Activated CD8-positive, alpha-beta memory T cell treated with anti-CD3 and anti-CD28 coated beads, Interleukin-2, amount 50 U/mL, for 4 hours (primary cell): ENCODE measurements at regions not wholly inside any gene's neighbourhood (a gene's known extent, or its start where the extent isn't known, plus 50 kb on each side); places are given as distances from the start of the nearest gene placed in this dataset.

Source experiments
- DNase-seq: peaks from one replicate; pipeline ENCODE4 v3.0.0-alpha.2; 2020

DNA sequence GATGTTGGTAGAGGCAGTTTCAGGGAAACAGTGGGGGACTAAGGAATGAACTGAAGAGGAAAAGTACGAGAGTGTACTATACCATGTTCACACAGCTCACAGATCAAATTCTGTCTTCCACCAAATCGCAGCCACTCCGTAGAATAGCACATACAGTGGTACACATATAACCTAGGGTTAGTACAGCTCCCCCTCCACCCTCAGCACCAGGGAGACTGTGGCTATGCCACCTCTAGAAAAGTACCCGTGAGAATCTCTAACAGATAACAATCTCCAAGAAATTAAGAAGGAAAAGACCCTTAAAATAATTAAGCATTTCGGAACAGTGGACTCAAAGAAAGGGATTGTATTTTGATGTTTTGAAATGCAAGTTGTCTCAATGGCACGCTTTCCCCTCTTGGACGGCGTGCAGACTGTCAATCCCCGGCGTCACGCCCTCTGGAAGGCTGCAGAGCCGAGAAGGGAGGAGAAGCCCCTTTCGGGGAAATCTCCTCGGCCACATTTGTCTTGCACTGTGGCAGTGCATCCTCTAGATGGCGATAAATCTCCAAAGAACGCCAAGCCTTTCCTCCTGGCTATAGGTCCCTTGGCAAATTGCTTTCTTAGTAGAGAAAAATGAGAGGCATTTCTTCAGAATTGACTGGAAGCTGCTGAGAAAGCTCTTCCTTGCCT, 345.0 kb downstream of the REEP3 start:
- DNase-seq: peak; percentile 25

DNA sequence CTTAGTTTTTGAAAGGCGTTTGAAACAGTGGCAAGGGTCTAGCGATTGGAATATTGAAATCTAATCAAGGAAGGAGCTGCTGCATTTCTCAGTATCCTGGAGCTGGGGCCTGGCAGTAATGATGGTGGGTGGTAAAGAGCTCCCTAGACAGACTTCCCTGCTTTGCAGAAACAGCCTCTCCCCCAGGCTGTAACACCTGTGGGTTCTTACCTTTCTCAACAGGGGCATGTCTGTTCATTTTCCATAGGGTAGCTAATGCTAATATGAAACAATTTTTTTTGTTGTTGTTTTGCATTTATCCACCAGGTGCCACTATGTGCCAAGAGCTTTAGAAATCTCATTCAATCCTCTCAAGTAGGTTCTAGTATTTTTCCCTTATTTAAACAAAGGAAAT, 345.5 kb downstream of the REEP3 start:
- no peak for DNase-seq

DNA sequence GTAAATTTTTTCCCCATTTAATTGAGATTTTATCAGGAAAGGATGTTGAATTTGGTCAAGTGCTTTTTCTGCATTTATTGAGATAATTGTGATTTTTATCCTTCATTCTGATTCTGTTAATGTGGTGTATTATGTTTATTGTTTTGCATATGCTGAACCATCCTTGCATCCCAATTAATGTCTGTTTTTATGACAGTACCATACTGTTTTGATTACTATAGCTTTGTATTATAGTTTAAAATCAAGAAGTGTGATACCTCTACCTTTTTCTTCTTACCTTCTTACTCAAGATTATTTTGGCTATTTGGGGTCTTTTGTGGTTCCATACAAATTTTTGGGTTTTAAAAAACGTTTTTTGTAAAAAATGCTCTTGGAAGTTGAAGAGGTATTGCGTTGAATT, 357.2 kb downstream of the REEP3 start:
- DNase-seq: no peak

DNA sequence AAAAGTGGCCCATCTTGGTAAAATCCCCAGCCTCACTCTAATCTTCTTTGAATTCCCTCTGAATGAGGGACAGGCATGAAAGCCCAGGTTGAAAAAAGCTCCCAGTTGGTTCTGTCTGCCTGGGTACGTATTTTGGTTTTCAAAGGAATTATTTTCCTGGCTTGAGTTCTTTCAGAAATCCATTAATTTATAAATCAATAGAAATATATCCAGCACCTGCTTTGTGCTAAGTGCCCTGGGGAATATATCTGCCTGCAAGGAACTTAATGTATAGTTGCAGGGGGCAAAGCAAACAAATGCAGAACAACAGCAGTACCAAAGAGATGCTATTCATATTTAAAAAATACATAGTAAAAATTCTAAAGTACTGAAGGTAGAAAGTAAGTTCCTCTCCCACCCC, 362.7 kb downstream of the REEP3 start:
- DNase-seq: no peak

DNA sequence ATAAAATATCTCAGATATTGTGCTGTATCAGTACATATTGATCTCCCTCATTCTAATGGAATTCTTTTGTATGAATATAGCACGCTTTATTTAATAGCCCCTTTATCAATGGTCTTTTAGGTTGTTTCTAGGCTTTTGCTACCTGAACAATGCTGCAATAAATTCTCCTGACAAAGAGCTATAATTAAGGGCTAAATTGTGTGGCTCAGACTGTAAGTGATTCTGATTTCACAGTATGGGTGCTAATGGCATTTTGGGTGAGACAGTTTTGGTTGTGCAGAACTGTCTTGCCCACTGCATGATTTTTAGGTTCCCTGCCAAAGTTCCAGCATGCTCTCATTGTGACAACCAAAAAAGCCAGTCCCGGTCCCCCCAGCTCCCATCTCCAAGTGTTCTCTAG, 363.2 kb downstream of the REEP3 start:
- no peak for DNase-seq

DNA sequence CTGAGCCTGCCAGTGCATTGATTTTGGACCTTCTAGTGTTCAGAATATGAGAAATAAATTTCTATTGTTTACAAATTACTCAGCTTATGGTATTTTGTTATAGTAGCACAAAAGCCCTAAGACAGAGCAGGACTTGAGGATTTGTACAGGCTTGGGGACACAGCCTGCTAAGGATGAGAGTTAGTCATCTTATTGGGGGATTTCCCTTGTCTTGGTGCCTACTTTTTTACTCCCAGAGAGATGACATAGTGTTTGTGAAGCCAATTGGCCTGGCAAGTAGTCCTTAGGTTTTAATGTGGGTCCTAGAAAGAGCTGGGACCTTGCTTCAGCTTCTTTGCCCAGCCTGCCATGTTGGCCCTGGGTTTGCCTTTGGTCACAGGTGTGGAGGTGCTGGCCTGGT, 364.0 kb downstream of the REEP3 start:
- no peak for DNase-seq

DNA sequence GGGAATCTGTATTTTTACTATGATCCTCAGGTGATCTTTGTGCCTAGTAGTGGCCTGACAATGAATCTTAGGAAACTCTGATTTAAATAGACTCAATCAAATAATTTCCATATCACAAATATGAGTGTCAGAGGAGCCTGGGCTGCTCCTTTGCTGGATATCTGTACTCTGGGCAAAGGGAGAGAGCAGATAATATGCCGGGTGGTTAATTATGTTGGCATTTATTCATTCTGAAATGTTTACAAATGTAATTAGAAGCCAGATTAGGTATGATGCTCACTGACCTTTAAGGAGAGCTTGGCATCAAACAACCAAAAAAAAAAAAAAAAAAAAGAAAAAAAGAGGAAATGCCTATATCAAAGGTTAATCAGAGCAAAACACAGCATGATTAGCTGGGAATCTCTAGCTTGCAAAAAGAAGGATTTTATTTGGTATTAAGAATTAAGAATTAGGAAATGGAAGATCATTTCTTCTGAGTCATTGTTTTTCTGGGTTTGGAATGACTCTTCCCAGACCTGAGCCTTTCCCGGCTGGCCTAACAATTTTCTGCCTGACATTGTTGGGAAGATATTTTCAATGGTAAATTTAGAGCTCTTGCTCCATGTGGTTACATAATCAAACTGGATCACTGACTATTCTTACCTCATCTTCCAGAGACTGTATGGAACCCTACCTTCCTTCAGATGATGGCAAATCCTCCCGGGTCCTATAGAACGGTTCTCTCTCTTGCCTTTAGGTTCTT, 365.3 kb downstream of the REEP3 start:
- DNase-seq: no peak

DNA sequence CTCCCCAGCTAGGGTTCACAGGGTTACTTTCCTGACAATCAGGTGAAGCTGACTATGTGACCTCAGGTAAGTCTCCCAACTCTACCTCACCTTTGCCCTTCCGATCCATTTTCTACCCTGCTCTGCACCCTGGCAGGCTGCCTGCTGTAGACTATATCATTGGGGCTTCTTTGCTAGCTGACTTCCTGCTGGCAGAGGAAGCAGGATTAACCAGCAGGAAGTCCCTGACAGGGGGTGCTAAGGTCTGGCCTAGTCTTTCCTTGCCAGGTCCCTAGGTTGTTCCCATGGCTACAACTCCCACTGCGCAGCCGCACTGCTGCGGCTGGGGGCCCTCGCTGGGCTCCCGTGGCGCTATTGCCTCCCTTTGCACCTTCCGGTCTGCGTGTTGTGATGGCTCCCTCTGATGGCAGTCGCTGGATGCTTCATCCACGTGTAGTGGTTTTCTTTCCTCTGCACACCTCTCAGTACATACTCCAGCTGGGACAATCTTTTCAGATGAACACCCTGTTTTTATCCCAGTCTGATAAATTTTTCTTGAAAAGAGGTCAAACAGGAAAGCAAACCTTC, 365.9 kb downstream of the REEP3 start:
- no peak for DNase-seq

DNA sequence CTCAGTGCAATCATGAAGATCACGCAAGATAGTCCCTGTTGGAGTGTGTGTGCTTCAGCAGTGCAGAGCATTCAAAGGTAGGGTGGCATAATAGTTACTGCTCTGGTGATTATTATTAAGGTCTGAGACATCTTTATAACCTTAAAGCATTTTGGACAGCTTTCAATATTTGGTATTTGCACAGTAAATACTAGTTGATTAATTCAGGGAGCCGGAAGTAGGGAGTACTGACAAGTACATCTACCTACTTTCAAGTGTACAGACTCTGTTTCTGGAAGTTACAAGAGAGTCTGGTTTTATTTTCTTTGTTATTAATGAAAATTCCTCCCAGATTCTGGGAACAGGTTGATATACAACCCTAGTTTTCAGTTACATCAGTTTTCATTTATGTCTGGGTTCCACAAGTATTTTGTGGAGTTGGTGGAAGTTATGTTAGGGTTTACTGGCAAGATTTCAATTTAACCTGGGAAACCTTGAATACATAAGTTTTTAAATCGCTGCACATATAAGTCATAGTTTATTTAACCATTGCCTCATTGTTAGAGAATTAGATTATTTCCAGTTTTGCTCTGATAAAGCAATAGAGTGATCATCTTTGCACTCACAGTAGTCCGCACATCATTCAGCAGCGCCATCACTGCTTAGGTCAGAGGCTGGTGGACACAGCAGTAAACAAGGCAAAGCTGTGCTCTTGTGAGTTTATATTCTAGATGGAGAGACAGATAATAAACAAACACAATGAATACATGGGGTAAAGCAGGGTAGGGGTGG, 366.6 kb downstream of the REEP3 start:
- no peak for DNase-seq

DNA sequence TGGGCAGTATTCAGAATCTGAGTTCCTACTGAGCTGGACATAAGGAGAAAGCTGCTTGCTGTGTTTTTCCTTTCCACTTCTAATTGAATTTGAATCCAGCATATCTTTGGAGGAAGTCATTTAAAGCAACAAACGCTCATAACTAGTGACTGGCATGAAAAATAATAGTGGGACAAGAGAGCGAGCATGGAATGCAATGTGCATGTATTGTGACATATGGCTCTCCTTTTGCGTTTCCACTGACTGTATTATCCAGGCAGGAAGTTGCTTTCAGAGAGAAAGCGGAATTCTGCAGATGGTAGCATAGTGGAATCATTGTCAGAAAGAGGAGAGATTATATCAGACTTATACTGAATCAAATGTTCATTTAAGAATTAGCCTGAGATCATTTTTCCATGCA, 368.6 kb downstream of the REEP3 start:
- DNase-seq: no peak

DNA sequence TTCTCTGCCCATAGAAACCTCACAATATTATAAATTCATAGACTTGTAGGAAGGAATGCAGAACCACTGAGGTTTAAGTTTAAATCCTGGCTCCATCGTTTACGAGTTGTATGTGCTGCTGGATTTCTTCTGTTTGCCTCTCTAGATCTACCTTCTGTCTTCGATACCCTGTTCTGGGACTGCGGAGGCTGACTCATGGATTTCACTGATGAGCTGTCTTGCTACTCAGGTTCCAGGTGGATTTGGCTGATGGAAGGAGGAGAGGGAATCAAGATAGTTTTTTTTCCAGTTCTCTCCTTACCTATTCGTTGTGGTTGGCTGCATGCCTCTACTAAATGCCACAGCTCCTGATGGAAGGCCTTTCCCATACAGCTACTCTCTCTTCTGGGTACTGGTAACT, 375.8 kb downstream of the REEP3 start:
- no peak for DNase-seq

DNA sequence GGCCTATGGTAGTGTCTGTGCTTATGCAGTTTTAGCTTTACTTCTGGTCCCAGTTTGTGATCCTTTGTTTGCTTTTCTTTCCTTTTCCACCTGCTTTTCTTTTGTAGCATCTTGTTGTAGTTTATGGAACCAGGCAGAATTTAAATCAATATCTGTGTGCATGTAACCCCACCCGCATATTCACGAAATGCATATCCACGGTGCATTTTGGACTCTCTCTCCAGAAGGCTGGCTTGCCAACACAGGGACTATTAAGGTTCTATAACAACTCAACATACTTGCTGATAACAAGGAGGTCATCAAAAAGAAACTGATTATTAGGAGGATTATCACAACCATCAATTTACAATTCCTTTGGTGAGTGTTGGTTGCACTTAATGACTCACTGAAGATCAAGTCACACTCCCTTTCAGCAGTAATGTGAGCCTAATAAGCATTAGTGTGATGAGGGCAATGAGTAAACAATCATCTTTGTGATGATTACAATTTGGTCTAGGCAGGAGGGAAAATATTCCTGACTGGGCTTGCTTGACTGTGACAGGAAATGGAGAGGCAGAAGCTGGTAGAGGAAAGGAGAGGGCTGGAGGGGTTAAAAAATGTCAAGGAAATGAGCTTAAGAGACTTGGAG, 378.6 kb downstream of the REEP3 start:
- no peak for DNase-seq

DNA sequence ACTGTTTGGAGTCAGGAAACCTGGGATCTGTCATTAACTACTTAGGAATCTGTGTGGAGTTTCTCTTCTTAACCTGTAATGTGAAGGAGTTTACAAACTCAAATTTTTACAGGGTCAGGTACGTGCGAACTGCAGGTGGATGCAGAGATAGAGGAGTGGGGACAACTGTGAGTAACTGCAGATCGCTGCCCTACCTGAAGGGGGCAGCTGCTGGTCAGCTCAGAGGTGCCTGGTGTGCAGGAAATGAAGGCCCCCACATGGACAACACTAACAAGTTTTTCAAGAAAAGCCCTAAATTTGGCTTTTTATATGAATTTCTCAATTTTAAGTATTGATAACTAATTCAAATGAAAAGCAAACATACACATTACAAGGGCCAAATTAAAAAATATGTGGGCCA, 380.0 kb downstream of the REEP3 start:
- no peak for DNase-seq

DNA sequence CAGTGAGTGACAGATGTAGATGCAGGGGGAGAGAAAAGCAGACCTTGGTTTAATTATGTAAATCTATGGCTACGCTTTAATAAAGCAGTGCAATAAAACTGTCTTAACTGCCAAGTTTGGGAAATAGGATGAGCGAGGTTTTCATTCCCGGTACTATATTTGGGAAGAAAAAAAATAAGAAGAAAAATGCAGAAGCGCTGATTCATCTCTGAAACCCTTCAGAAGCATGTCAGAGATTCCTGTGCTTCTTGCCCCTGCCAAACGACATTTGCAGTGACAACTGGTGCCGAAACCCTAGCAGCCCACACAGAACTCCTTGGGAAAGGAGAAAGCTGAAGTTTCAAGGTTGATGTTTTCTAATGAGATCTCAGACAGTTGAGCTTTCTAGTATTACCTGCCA, 380.7 kb downstream of the REEP3 start:
- no peak for DNase-seq

DNA sequence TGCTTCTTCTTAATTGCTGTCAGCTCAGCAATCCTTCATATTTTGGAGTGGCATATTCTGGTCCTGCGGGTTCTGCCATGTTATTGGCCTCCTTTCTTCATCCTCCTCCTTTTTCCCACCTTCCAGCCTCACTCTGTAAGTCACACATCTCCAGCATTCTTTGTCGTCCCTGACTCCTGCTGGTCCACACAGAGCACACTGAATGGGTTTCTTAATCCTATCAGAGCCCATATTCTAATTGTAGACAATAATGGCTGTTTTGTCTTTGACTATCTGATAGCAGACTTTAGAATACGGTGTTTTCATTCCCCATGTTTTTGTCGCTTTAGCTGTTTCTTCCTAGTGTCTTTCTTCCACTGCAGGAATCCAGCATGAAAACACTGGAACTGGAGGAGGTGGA, 389.6 kb downstream of the REEP3 start:
- DNase-seq: no peak

DNA sequence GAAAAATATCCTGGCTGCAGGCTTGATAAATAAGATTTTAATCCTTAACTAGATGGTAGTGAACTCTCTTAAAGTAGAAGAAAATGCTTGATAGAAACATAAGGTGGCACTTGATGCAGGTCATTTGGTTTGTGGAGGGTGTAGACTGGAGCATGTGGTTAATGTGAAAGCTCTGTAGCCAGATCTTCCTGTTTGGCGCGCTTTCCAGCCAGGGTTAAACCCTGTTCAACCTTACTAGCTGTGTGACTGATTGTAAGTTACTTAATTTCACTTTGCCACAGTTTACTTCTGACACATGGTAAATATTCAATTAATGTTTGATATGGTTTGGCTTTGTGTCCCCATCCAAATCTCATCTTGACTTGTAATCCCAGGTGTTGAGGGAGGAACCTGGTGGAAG, 394.0 kb downstream of the REEP3 start:
- no peak for DNase-seq

DNA sequence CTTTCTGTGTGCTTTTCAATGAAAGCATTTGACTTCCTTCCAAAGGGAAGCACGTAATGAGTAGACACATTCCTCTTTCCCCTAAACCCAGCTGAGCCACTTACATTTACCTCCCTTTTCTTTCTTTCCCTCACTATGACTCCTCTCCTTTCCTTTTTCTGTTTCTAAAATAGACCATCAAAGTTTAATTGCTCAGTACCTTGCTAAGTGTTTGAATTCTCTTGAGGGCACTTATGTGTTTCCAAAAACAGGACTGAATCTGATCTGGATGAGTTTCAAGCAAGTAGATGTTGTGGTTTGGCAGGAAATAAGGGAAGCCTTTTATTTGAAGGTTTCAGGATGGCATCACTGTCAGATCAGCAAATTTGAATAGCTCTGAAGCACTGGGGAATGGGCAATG, 396.2 kb downstream of the REEP3 start:
- no peak for DNase-seq

DNA sequence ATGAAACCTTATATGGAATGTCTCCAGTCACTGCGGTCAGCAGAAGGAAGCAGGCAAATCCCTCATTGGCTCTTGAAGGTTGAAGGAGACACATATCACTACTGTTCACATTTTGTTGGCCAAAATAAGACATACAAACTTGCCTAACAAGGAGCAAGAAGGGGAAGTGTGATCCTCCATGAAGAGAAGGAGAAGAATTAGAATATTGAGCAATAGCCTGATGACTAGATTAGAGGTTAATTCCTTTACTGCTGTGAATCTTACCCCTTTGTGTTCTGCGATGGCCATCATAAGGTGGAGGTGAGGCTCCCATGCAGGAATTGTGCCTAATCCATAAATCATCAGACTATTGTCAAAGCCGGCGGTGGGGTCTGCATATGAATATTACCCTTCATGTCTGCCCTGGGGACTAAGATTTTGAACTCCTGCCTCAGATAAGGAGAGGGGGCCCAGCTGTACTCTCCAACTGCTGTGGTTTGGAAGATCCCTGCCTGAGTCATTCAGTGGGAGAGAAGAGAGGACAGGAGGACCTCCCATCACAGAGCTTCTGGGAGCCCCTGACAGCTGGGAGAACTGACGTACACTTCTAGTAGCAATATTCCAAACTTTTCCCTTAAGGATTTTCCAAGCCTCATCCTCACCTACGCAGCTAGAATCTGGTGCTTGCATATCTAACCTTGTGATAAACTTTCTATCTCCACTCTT, 398.5 kb downstream of the REEP3 start:
- DNase-seq: no peak

DNA sequence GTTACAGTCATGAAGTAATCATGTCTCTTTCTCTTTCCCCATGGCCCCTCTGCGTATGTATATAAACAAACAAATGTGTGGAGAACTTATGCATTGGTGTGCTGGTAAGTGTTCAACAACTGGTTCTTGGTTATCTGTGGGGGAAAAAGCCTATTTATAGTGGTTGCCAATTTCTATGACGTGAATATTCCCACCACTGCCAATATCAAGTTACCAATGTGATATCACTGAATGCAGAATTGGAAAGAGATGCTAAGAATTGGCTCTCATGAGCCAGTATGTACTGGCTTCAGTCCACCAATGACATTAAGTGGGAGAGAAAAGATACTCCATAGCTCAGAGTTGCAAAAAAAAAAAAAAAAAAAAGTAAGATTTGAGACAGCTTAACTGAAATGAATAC, 399.7 kb downstream of the REEP3 start:
- DNase-seq: no peak

DNA sequence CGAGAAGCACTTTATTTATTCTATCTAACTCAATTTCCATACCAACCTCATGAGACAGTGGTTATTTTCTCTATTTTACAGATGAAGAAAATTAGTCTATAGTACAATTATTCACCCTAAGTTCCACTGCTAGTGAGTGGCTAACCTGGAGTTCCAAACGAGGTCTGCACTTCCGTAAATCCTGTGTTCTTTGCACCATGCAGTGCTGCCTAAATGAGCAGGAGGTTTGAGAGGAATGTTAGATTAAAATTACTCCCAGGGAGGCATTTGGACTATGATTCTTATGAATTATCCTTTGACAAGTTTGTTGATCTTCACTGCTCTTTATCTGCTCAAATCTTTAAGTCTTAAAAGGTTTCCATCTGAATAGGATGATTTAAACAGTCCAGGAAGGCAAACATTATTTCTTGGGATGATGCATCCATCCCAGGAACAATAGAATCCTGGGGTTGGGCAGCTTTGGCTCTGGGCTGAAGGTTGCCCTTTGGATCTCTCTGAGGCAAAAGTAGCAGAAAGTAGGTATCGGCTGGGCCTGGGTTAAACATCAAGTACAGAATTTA, 400.8 kb downstream of the REEP3 start:
- DNase-seq: no peak

DNA sequence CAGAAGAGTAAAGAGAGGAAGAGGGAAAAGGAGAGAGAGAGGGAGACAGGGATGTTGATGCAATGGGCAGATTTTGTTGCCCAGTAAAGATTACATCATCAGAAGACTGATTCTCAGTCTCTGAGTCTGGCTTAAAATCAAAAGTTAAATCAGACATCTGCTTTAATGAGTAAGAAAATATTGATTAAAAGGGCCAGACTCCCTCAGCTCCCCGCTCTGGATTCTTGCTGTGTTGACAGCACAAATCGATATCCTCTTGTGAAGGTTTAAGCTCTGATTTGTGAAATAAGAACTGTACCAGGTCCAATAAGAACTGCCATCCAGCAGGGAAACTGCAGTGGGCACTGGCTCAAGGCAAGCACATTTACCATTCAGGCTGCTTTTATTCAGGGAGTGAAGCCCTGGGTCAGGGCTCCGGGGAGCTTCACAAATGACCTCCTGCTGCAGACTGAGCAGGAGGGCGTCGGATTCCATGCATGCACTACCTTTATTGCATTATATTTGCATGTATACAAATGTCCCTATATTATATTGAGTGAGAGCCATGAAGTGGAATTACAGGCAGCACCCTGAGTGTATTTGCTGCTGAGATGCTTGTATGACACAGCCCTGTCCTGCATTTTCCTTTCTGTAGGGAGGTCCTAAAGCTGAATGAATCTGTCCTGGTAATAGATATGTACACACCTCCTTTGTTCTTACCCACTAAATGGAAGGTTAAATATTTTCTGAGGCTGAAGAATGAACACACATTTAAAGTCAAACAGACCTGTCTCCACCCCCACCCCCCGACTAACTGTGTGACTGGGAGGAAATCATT, 401.5 kb downstream of the REEP3 start:
- no peak for DNase-seq
